Erythroblast (primary cell): ENCODE measurements at regions not wholly inside any gene's neighbourhood (a gene's known extent, or its start where the extent isn't known, plus 50 kb on each side); places are given as distances from the start of the nearest gene placed in this dataset.

Source experiments
- GATA1 ChIP-seq: IDR thresholded peaks from 2 replicates; pipeline ENCODE4 v1.6.1; 2011; ENCODE audit warnings: low read depth, mild to moderate bottlenecking, control low read depth, low read length, moderate library complexity
- POLR2A ChIP-seq: IDR thresholded peaks from 2 replicates; pipeline ENCODE4 v1.6.1; 2011; ENCODE audit warnings: mild to moderate bottlenecking, low read length

DNA sequence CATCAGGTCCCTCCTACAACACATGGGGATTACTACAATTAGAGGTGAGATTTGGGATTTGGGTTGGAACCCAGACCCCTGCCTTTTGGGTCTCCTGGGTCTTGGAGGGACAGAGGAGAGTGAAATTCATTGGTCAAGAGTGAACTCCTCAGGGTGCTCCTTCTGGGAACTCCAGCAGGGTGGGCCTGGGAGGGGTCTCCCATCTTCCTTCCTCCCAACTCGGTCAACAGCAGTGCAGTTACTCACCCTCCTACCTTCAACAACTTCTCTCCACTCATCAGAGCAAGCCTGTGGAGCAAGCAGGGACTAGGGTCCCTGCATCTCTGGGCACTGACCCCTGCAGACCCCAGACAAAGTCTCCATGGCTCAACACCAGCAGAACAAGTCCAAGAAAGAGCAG is 89.3 kb upstream of the TMPRSS2 start:
- no peak for TF ChIP-seq POLR2A
- TF ChIP-seq GATA1: no peak
